GM18505 (cell line): ENCODE measurements at regions not wholly inside any gene's neighbourhood (a gene's known extent, or its start where the extent isn't known, plus 50 kb on each side); places are given as distances from the start of the nearest gene placed in this dataset.

Experiments used
- ATAC-seq: cut with Tn5 transposase; IDR thresholded peaks from one replicate; pipeline ENCODE4 v1.9.1; 2021; ENCODE audit not compliant: unreplicated experiment
- POLR2A ChIP-seq: IDR thresholded peaks from 4 replicates; pipeline ENCODE4 v1.6.1; 2011; ENCODE audit warnings: borderline replicate concordance; ENCODE audit not compliant: insufficient read depth, insufficient read length; ENCODE audit errors: extremely low read depth

DNA sequence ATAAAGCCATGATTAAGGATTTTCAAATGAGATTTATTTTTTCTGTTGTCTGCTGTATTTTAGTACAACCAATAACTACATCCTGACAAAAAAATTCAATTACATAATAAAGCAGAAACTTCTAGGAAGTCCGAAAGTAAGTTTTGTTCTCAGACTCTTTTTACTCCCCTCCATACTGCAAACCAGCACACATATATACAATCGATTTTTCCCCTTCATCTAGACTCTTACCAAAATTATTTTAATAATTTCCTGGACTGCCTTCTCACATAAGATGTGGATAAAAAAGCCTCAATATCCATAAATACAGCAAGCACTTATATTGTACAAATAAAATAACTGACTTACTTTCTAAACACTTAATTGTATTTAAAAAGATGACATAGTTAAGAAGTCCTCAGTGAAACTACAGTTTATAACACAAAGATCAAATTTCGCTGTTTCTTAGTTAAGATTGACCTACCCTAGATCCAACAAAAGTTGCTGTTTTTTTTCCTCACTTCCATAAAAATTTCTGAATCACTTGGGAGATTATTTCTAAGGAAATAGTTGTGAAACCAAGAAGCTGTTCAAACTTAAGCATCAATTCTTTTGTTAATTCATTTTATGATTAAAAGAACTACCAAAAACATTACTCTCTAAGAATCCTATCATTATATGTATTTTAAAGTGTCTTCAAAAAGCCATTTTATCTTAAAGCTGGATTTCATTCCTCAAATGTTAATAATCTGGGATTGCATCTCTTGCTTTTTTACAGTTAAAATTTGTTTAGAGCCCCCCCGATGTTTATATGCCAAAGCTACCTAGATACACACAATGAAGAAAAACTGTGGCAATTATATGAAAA, 74.7 kb upstream of the IFNE start:
- TF ChIP-seq POLR2A, result no peak
- ATAC-seq, result no peak

DNA sequence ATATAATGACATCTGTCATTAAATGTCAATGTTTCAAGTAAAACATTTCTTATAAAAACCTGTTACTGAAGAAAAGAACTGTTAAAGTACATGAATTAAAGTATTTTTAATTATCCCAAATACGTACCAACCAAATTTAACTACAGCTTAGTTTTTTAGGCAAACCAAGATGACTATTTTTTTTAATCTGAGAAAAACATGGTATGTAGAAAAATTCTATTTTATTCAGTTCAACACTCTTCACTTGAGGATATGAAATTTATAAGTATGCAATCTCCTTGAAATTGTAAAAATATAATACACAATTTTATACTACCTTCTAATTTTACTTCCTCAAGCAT, 75.3 kb upstream of the IFNE start:
- TF ChIP-seq POLR2A, result no peak
- ATAC-seq, result no peak

DNA sequence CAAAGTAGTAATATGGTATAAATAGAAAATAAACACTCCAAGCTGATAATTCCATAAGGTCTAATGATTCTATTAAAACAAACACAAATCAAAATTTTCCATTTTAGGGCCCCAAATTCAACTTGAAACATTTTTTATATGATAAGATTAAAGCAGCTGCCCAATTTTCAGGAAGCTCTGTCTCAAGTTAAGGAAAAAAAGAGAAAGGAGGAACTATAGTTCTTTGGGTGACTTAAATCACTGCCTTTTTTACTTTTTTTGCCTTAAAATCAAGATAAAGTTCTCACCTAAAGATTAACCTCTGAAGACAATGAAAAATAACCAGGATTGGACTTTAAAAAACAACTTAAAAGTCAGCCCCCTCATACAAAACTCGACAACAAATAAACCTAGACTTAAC, 76.0 kb upstream of the IFNE start:
- no peak for ATAC-seq
- TF ChIP-seq POLR2A, result no peak

DNA sequence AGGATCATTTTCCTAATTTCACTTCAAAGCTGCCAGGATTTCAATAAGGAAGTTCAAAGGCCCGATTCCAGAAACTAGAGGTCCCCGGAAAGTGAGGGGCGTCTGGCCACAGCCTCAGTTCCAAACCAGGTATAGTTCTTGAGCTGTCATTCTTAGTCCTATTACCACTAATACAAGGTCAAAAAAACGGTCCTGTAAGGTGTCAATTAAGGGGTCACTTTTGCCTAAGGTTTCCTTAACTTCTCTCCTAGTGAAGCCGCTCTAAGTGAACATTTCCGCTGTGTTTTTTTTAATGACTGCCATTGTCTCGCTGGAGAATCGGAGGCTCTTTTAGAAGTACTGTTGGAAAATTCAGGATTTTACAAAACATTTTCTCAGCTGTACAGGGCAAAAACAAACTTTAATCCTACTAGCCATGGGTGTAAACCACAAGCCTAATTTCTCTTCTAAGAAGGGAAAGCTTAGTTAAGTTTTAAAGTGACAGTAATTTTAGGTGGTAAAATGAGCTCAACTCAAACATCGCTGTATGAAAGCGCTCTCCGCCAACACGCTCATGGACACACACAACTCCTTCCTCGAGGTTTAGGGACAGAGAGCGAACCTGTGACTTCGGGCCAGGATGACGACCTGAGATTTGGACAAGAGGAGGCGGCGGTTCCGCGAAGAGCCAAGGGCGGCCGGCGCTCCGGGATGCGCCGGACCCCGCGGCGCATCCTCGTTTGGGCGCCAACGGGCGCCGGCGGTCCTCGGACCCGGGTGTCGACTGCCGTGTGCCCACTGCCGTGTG, 76.7 kb upstream of the IFNE start:
- ATAC-seq, result peak; percentile 26
- TF ChIP-seq POLR2A, result no peak

DNA sequence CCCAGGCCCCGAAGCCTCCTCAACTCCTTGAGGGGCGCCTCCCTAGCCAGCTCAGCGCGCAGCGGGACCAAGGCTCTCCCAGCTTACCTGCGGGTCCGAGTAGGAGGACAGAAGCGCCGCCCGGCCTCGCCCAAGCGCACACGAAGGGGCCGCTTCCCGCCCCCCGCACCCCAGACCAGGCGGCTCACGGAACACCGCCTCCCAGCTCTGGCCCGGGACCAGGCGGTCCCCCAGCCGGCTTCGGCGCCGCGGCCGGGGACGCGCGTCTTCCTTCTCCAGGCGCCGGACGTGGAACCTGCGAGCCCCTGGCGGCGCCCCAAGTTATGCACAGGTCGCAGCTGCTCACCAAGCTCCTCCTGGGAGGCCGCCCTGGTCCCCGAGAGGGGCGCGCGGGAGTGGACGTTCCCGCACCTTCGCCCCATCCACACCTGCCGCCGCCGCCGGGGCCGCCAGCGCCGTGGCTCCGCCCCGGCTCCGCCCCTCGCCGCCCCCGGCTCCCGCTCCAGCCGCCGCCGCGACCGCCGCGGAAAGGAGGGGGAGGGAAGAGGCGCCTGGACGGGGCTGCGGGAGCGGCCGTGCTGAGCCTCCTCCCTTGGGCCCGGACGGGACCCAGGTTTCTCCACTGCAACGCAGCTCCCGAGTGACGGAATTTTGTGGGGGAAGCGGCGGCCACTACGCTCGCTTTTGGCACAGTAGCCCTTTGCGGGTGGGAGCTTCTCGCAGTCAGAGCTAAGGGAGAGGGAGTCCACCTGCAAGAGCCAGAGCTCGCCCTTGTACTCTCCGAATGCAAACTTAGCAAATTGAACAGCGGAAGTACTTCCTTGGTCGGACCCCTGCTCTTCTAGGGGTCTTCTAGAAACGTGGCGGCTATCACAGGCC, 77.5 kb upstream of the IFNE start:
- TF ChIP-seq POLR2A, result no peak
- ATAC-seq, result peak; percentile 73

DNA sequence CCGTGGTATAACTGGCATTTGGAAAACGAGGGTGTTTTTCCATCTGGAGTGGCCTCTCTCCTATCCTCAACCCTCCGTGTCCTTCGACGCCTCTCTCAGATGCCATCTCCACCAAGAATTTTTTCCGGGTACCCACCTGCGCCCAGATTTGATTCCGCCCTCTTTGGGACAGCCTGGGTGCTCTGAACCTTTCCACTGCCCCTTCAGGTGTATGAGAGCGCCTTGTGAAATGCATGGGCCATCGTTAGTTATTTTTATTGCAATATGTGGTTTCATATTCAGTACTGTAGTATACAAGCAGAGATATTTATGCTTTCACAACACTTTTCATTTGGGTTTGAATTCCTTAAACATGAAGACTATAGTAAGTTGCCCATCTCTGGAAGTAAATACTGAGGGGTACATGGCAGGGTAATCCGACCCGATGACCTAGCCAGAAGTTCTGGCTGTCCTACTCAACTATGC, 78.2 kb upstream of the IFNE start:
- ATAC-seq, result no peak
- no peak for TF ChIP-seq POLR2A

DNA sequence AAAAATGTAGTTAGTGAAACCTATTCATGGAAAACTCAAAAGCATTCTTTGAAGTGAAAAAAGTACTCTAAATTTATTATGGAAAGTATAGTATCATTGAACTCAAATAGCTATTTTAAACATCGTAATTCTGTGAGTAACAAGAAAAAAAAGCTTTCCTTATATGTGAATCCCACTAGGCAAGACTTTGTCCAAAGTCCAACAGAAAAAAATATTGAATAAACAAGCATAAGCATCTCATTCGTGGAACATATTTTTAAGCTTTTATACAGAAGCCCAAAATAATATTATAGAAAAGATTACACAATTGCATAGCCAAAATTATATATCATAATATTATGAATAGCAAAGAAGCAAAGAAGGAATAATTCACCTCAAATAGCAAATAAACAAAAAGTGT, 79.4 kb upstream of the IFNE start:
- no peak for ATAC-seq

DNA sequence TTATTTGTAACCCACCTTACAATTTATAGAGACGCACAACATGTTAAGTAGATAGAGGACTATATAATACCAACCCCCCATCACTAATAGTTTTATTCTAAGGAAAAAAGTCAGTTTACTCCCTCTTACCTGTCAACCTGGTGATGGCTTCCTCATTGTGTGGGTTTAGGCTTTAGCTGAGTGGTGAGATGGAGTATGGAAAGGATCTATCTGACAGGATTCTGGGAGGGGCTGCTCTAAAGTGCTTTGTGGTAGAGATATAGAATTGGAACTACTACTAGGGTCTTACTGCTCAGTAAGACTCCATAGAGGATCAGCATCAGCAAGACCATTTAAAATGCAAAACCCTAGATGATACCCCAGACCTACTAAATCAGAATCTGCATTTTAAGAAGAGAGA, 82.1 kb upstream of the IFNE start:
- no peak for ATAC-seq
- TF ChIP-seq POLR2A, result no peak

More for the DNA sequence above, 79.4 kb upstream of the IFNE start:
- TF ChIP-seq POLR2A, result no peak

DNA sequence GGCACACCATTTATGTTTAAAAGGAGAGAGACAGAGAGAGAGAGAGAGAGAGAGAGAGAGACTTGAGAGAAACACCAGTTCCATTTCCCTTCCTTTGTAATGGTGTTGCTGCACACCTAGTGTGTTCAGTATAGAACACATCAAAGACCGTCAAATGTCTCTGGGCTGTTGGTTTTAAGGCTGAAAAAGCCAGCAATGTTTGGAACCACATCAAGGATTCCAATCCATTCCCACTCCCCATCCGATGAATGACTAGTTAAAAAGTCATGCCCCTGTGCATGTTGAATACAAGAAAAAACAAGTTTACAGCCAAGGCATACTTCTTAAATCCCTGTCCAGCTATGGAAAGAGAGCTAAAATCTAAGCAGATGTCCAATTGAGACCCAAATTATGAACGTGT, 83.0 kb upstream of the IFNE start:
- no peak for ATAC-seq
- TF ChIP-seq POLR2A, result no peak

DNA sequence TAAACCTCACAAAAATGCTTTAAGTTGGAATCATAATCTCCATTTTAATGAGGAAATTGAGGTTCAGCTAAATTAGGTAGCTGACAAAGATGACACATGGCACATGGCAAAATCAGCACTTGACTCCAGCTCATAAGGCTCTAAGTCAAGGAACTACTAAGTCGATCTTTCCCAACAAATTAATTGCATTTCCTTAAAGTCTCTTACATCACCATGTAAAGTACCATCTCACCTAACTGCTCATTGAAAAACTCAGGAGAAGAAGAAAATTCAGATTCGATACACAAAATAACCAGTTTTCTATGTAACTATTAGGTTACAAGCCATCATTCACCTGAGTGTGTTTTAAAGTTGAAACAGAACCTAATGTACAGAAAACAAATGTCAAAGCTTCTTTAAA, 85.8 kb upstream of the IFNE start:
- ATAC-seq, result no peak
- TF ChIP-seq POLR2A, result no peak

DNA sequence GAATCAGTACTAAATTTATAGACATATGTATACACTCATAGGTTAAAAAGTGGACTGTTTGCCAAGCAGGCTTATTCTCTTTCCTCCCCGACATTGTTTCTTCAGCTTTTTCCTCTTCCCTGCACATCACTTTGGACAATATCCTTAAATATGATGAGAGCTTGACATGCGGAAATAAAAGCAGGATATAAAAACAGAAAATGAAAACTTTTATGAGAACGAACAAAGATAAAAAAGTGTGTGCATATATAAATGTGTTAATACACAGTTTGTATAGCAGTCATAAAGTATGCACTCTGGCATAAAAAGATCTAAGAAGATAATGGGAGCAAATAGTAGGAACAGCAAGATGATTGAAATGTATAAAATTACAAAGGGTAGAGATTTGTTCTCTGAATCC, 86.4 kb upstream of the IFNE start:
- ATAC-seq, result no peak

DNA sequence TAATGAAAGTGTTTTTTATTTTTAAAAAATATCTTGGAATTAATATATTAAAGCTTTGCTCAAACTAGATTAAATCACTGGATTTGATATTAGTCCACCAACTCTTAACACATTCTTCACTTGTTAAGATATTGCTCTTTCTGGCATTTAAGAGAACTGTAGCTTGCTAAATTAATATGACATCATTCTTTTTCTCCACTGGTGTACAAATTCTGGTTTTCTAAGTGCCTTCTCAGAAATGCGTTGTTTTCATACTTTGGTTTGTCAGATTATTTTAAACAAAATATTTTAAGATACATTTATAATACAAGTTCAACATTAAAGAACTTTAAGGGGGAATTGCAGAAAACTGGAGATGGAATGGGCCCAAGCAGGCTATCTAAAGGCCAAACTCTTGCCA, 87.6 kb upstream of the IFNE start:
- no peak for ATAC-seq
- no peak for TF ChIP-seq POLR2A

More for the DNA sequence above, 86.4 kb upstream of the IFNE start:
- TF ChIP-seq POLR2A, result no peak

DNA sequence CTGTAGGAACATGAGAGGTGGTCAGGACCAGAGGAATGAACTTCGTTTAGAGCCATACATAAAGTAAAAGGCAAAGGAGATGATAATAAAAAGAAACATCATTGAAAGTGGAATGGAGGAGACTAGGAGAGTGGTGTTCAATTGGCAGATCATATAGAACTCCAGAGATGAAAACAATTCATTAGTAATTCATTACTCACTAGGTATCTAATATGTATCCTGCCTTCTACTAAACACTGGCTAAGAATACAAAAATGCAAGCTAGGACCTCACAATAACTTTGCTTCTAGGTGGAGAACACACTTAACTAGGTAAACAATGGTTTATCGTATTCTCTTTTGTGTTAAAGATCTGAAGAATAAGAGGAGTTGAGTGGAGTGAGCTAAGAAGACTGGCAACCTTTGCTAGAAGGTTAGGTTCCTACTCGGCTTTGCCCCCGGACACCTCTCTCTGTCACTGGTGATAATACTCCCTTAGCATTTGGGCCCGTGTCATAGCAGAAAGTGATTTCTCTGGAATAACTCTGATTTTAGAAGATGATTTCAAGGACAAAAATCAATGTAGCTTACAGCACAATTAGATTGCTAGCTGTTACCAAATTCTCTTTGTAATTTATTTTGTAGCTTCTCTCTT, 88.6 kb upstream of the IFNE start:
- no peak for ATAC-seq
- no peak for TF ChIP-seq POLR2A
